Adrenal gland (tissue), 5 donors: ENCODE measurements at regions not wholly inside any gene's neighbourhood (a gene's known extent, or its start where the extent isn't known, plus 50 kb on each side); places are given as distances from the start of the nearest gene placed in this dataset.

Experiments
- POLR2A ChIP-seq, 2 donors: fragments of 450-650 bp; IDR thresholded peaks; one replicate each; pipeline ENCODE4 v1.6.1; 2017; ENCODE audit warnings: antibody characterized with exemption in 2 of 2, mild to moderate bottlenecking in 2 of 2, moderate library complexity in 1 of 2
- TF ChIP-seq, protein P1 (sequence below), 6 experiments: fragments of 450-650 bp in 4 of 6; fragments of 200-600 bp in 2 of 6; sonication (generic) in 1 of 6; IDR thresholded peaks; 1 replicate in 5 of 6; 2 replicates in 1 of 6; pipeline versions ENCODE4 v1.5.1 to v1.8.0; 2016 to 2021; ENCODE audit warnings: antibody characterized with exemption in 6 of 6, mild to moderate bottlenecking in 2 of 6, moderate library complexity in 1 of 6
- donor health status: DM: no; HTN: no; CAD: no.

DNA sequence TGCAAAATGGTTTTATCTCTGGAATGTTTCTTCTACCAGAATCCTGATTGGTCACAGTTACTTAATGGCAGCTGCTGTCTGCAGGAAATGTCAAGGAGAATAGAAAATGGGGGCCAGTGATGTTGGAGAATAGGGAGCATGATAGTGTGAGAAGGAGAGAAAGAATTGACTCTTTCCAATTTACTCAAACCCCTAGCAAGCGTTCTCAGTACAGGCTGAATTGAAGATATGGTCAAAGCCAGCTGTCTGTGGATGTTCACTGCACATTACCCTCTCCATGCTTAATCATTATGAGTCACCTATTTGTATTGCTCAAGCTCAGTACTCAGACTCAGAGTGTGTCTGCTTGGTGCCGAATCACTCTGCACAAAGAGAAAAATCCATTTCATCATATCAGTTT lies 57.8 kb upstream of the FAM47B start:
- TF ChIP-seq, protein P1, sequence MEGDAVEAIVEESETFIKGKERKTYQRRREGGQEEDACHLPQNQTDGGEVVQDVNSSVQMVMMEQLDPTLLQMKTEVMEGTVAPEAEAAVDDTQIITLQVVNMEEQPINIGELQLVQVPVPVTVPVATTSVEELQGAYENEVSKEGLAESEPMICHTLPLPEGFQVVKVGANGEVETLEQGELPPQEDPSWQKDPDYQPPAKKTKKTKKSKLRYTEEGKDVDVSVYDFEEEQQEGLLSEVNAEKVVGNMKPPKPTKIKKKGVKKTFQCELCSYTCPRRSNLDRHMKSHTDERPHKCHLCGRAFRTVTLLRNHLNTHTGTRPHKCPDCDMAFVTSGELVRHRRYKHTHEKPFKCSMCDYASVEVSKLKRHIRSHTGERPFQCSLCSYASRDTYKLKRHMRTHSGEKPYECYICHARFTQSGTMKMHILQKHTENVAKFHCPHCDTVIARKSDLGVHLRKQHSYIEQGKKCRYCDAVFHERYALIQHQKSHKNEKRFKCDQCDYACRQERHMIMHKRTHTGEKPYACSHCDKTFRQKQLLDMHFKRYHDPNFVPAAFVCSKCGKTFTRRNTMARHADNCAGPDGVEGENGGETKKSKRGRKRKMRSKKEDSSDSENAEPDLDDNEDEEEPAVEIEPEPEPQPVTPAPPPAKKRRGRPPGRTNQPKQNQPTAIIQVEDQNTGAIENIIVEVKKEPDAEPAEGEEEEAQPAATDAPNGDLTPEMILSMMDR (IDR thresholded peaks at IDR 0.05): no peak
- no peak for TF ChIP-seq POLR2A (IDR thresholded peaks at IDR 0.05)
